ENCODE measurements at regions not wholly inside any gene's neighbourhood (a gene's known extent, or its start where the extent isn't known, plus 50 kb on each side); places are given as distances from the start of the nearest gene placed in this dataset.
"Not testable (repeated sequence)": the region's sequence is repeated elsewhere in the genome, so short reads cannot be mapped to it uniquely, and the experiment has no call there.

GRCh38 chr3:26193558-26193957 is 403.7 kb downstream of the OXSM start:
- DNase-seq, result no peak

- DNase-seq, result no peak
Observed at GRCh38 chr3:26196781-26197180, 406.9 kb downstream of the OXSM start.

GRCh38 chr3:26198609-26199008 is 408.7 kb downstream of the OXSM start:
- DNase-seq, result no peak

GRCh38 chr3:26202169-26202568 is 412.3 kb downstream of the OXSM start:
- no peak for DNase-seq

- no peak for DNase-seq
Observed at GRCh38 chr3:26205475-26205874, 415.6 kb downstream of the OXSM start.

- no peak for DNase-seq
Observed at GRCh38 chr3:26208201-26208600, 414.4 kb upstream of the LRRC3B start.

GRCh38 chr3:26229801-26230200 is 392.8 kb upstream of the LRRC3B start:
- DNase-seq, result no peak

GRCh38 chr3:26233374-26233773 is 389.2 kb upstream of the LRRC3B start:
- no peak for DNase-seq

- no peak for DNase-seq
Observed at GRCh38 chr3:26236531-26236930, 386.0 kb upstream of the LRRC3B start.

GRCh38 chr3:26237036-26237682 is 385.4 kb upstream of the LRRC3B start:
- no peak for DNase-seq

- not testable (repeated sequence) for DNase-seq
Observed at GRCh38 chr3:26244586-26244985, 378.0 kb upstream of the LRRC3B start.

- no peak for DNase-seq
Observed at GRCh38 chr3:26245236-26245635, 377.3 kb upstream of the LRRC3B start.

- no peak for DNase-seq
Observed at GRCh38 chr3:26246901-26247300, 375.7 kb upstream of the LRRC3B start.

GRCh38 chr3:26247712-26248111 is 374.9 kb upstream of the LRRC3B start:
- no peak for DNase-seq

- DNase-seq, result no peak
Observed at GRCh38 chr3:26252001-26252400, 370.6 kb upstream of the LRRC3B start.

- DNase-seq, result no peak
Observed at GRCh38 chr3:26256224-26256623, 366.3 kb upstream of the LRRC3B start.

- DNase-seq, result no peak
Observed at GRCh38 chr3:26259176-26259575, 363.4 kb upstream of the LRRC3B start.

GRCh38 chr3:26260139-26260538 is 362.4 kb upstream of the LRRC3B start:
- no peak for DNase-seq

GRCh38 chr3:26264708-26265107 is 357.9 kb upstream of the LRRC3B start:
- DNase-seq, result no peak

- DNase-seq, result no peak
Observed at GRCh38 chr3:26271848-26272247, 350.7 kb upstream of the LRRC3B start.

- no peak for DNase-seq
Observed at GRCh38 chr3:26273196-26273595, 349.4 kb upstream of the LRRC3B start.

GRCh38 chr3:26279091-26279490 is 343.5 kb upstream of the LRRC3B start:
- DNase-seq, result no peak

GRCh38 chr3:26280517-26280916 is 342.1 kb upstream of the LRRC3B start:
- DNase-seq, result no peak

GRCh38 chr3:26281284-26281985 is 341.1 kb upstream of the LRRC3B start:
- no peak for DNase-seq

- not testable (repeated sequence) for DNase-seq
Observed at GRCh38 chr3:26284503-26284902, 338.1 kb upstream of the LRRC3B start.
